K562 (cell line): ENCODE measurements at regions not wholly inside any gene's neighbourhood (a gene's known extent, or its start where the extent isn't known, plus 50 kb on each side); places are given as distances from the start of the nearest gene placed in this dataset.

ENCODE experiments used
- ATAC-seq: fragments of 200-7000 bp; cut with Tn5 transposase; 3 replicates; pipeline ENCODE4 v1.9.1; 2020; ENCODE audit warnings: moderate library complexity
- BruUV-seq: library from RNA; stranded (reverse); fragments of 400-500 nt; replicated peaks from 2 replicates; lab custom pipeline; 2021; lab: Mats Ljungman, UMichigan
- CTCF ChIA-PET: fragments of 300-600 bp; formaldehyde crosslinking; extraction: SDS; loops from one replicate; lab custom pipeline; 2021; ENCODE audit warnings: low intra/inter-chr PET ratio; lab: Yijun Ruan, JAX
- POLR2A ChIA-PET: fragments of 300-600, 350-650 bp; sonication (Branson Sonifier 250); formaldehyde crosslinking; extraction: SDS; loops from one replicate; lab custom pipeline; 2021; ENCODE audit warnings: antibody characterized with exemption, inconsistent platforms; lab: Yijun Ruan, JAX
- DNase-seq, 4 experiments: peaks; one replicate each; pipeline versions ENCODE4 v3.0.0 to v3.0.0-alpha.2; 2011 to 2018; ENCODE audit warnings: low spot score in 3 of 4, mixed read lengths in 3 of 4; ENCODE audit errors: extremely low read depth in 1 of 4
- FAIRE-seq: peaks from 2 replicates; lab custom pipeline; 2011; peaks lifted over from hg19 to GRCh38; lab: Jason Lieb, UNC
- H2AFZ ChIP-seq: 2 replicates; pipeline ENCODE4 v1.6.0; 2011; ENCODE audit warnings: low read depth, low read length, control low read depth, inconsistent platforms
- H3K27ac ChIP-seq: fragments of 200-600 bp; 3 replicates; pipeline ENCODE4 v1.8.0; 2011; ENCODE audit warnings: low read depth, mild to moderate bottlenecking, control low read depth, inconsistent platforms, low read length, moderate library complexity, mixed read lengths; ENCODE audit errors: extremely low read depth
- H3K27me3 ChIP-seq, 2 experiments: fragments of 300-600 bp in 1 of 2; 2 replicates in 1 of 2; 3 replicates in 1 of 2; pipeline versions ENCODE4 v1.6.0 to v1.8.0; 2011; ENCODE audit warnings: inconsistent platforms in 2 of 2, low read length in 2 of 2, mild to moderate bottlenecking in 1 of 2, mixed read lengths in 1 of 2, moderate library complexity in 1 of 2; ENCODE audit not compliant: control insufficient read depth in 2 of 2, insufficient read depth in 2 of 2
- H3K36me3 ChIP-seq: fragments of 300-600 bp; 3 replicates; pipeline ENCODE4 v1.8.0; 2011; ENCODE audit warnings: mild to moderate bottlenecking, low read length, inconsistent platforms; ENCODE audit not compliant: control insufficient read depth, insufficient read depth
- H3K4me1 ChIP-seq, 2 experiments: fragments of 200-600 bp in 1 of 2; replicated peaks in 1 of 2; 2 replicates in 1 of 2; 3 replicates in 1 of 2; pipeline versions ENCODE4 v1.5.1 to v1.8.0; 2011; ENCODE audit warnings: inconsistent platforms in 2 of 2, low read length in 2 of 2, mild to moderate bottlenecking in 1 of 2, mixed read lengths in 1 of 2, moderate library complexity in 1 of 2; ENCODE audit not compliant: control insufficient read depth in 2 of 2, insufficient read depth in 2 of 2
- H3K4me2 ChIP-seq: 2 replicates; pipeline ENCODE4 v1.6.1; 2011; ENCODE audit warnings: low read length, control low read depth, inconsistent platforms, mixed read lengths; ENCODE audit not compliant: insufficient read depth
- H3K4me3 ChIP-seq: fragments of 200-600 bp; sonication (generic), shearing (Covaris generic); 2 replicates; pipeline ENCODE4 v1.5.1; 2016; ENCODE audit warnings: control low read depth, inconsistent platforms
- H3K79me2 ChIP-seq: fragments of 200-600 bp; 3 replicates; pipeline ENCODE4 v1.8.0; 2011; ENCODE audit warnings: low read length, inconsistent platforms; ENCODE audit not compliant: control insufficient read depth, insufficient read depth
- H3K9ac ChIP-seq, 2 experiments: 2 replicates each; pipeline versions ENCODE4 v1.6.0 to v1.6.1; 2011; ENCODE audit warnings: low read depth in 2 of 2, low read length in 2 of 2, control low read depth in 1 of 2, inconsistent platforms in 1 of 2, mild to moderate bottlenecking in 1 of 2, mixed read lengths in 1 of 2; ENCODE audit not compliant: insufficient read depth in 1 of 2
- H3K9me1 ChIP-seq: one replicate; pipeline ENCODE4 v1.6.0; 2011; ENCODE audit warnings: inconsistent platforms, mild to moderate bottlenecking, low read length, moderate library complexity; ENCODE audit not compliant: control insufficient read depth, insufficient read depth
- H3K9me3 ChIP-seq: replicated peaks from 2 replicates; pipeline ENCODE4 v1.5.1; 2011; ENCODE audit warnings: low read depth, low read length, inconsistent platforms; ENCODE audit not compliant: control insufficient read depth, insufficient read depth
- H4K20me1 ChIP-seq: replicated peaks from 2 replicates; pipeline ENCODE4 v1.6.1; 2011; ENCODE audit warnings: low read length, inconsistent platforms, mixed read lengths; ENCODE audit not compliant: control insufficient read depth, insufficient read depth
- BCOR ChIP-seq: fragments of 450-650 bp; IDR thresholded peaks from 2 replicates; pipeline ENCODE4 v1.6.1; 2016
- CHD4 ChIP-seq: fragments of 200-600 bp; sonication (generic); IDR thresholded peaks from 3 replicates; pipeline ENCODE4 v1.6.1; 2012; ENCODE audit warnings: low read depth, mild to moderate bottlenecking, mixed read lengths, low read length, inconsistent platforms; ENCODE audit not compliant: insufficient read depth, insufficient replicate concordance, poor library complexity, severe bottlenecking
- FOS ChIP-seq: IDR thresholded peaks from 3 replicates; pipeline ENCODE4 v1.6.1; 2011; ENCODE audit not compliant: insufficient read length; ENCODE audit errors: extremely low read depth
- ILF3 ChIP-seq: fragments of 450-650 bp; IDR thresholded peaks from 2 replicates; pipeline ENCODE4 v1.6.1; 2018; ENCODE audit warnings: antibody characterized with exemption, mild to moderate bottlenecking, moderate library complexity, borderline replicate concordance
- MED1 ChIP-seq: sonication (generic); formaldehyde crosslinking; IDR thresholded peaks from 2 replicates; pipeline ENCODE4 v1.8.1; 2023; ENCODE audit warnings: missing genetic modification reagents, borderline replicate concordance
- MYNN ChIP-seq, 2 experiments: sonication (generic); formaldehyde crosslinking in 1 of 2; IDR thresholded peaks; 2 replicates each; pipeline versions ENCODE4 v1.5.0 to v1.6.1; 2016 to 2020; ENCODE audit warnings: antibody characterized with exemption in 1 of 2, missing genetic modification reagents in 1 of 2
- POLR2AphosphoS5 ChIP-seq: IDR thresholded peaks from 2 replicates; pipeline ENCODE4 v1.6.1; 2011; ENCODE audit warnings: mild to moderate bottlenecking, low read depth, low read length, moderate library complexity; ENCODE audit not compliant: control insufficient read depth, insufficient read depth
- SAFB ChIP-seq: fragments of 200-400 bp; formaldehyde crosslinking; IDR thresholded peaks from 2 replicates; pipeline ENCODE4 v1.6.1; 2017; ENCODE audit warnings: low read depth, low read length, borderline replicate concordance
- ZBTB7A ChIP-seq: IDR thresholded peaks from 2 replicates; pipeline ENCODE4 v1.6.1; 2011; ENCODE audit warnings: low read depth, mild to moderate bottlenecking, low read length, moderate library complexity, borderline replicate concordance; ENCODE audit not compliant: control insufficient read depth
- ZNF778 ChIP-seq: fragments of 450-650 bp; formaldehyde crosslinking; IDR thresholded peaks from 2 replicates; pipeline ENCODE4 v1.4.0; 2020; ENCODE audit warnings: mild to moderate bottlenecking, moderate library complexity
- WGBS: fragments of 100-300 bp; shearing (Covaris generic); methylation state at CpG from one replicate; pipeline ENCODE4 v1.1.6; 2016; ENCODE audit warnings: low coverage, mixed read lengths; ENCODE audit not compliant: insufficient coverage; ENCODE audit errors: missing lambda C conversion rate; 5-methylcytosine and 5-hydroxymethylcytosine counted together
- in situ Hi-C: fragments of 300-500 bp; cut with MboI; formaldehyde crosslinking; loops from 4 replicates; pipeline ENCODE4 v1.15.0; 2018; ENCODE audit warnings: inconsistent platforms, mixed read lengths
- intact Hi-C: fragments of 100-400 bp; cut with micrococcal nuclease; formaldehyde crosslinking; loops from 2 replicates; pipeline ENCODE4 v1.14.2; 2022
- TF ChIP-seq, protein P1 (sequence below): sonication (generic); formaldehyde crosslinking; IDR thresholded peaks from 2 replicates; pipeline ENCODE4 v1.8.0; 2023; ENCODE audit warnings: mild to moderate bottlenecking, missing genetic modification reagents

DNA sequence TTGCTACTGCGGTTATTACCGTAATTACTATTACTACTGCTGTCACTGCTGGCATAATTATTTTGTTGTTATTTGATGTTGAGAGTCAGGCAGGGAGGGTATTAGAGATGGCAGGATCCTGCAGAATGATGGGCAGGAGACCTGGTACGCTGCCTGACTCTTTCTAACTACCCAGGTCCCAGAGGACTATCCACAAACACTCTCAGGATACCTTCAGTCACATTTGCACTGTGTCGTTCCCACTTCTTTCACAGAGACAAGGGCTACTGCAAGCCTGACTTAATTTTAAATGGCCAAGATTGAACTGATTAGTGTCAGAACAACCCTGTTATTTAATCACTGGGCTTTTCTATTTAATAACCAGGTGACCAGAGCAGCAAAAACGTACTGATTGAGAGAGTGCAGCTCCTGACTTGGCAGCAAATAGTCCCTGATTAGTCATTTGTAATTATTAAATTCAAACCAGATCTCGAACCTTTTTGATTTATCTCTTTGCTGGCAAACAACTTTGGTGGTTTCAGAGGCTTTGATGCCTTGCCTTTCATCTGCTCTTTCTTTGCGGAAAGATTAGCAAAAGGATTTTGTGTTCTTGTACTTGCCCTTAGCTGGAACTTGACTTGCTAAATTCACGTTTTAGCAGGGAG, 88.8 kb upstream of the ARHGEF3 start:
- Histone ChIP-seq H3K9ac (no peak overlapping the region), H3K4me2 (no peak overlapping the region), H3K4me1 (no peaks in the 10 kb centered on the region), H4K20me1 (no peaks in the 10 kb centered on the region), H3K9me1 (no peaks in the 10 kb centered on the region), H3K36me3 (no peaks in the 10 kb centered on the region), H3K9me3 (no peaks in the 10 kb centered on the region), H3K27me3 (peaks cover 0 to 4% of the 10 kb centered on the region in 2 experiments; a peak in 4 of 5 replicates), H3K4me3 (no peak overlapping the region), H3K79me2 (no peaks in the 10 kb centered on the region), H2AFZ (no peak overlapping the region), H3K27ac (no peak overlapping the region)
- no TSS peak for BruUV-seq
- no peak for TF ChIP-seq ZNF778
- no peak for TF ChIP-seq MYNN (IDR thresholded peaks at IDR 0.05)
- no peak for TF ChIP-seq MYNN (CRISPR knock-in tag; IDR thresholded peaks at IDR 0.05)
- no peak for TF ChIP-seq MED1 (CRISPR knock-in tag)
- TF ChIP-seq ILF3, result no peak
- TF ChIP-seq POLR2AphosphoS5, result no peak
- no peak for TF ChIP-seq ZBTB7A
- TF ChIP-seq, protein P1, sequence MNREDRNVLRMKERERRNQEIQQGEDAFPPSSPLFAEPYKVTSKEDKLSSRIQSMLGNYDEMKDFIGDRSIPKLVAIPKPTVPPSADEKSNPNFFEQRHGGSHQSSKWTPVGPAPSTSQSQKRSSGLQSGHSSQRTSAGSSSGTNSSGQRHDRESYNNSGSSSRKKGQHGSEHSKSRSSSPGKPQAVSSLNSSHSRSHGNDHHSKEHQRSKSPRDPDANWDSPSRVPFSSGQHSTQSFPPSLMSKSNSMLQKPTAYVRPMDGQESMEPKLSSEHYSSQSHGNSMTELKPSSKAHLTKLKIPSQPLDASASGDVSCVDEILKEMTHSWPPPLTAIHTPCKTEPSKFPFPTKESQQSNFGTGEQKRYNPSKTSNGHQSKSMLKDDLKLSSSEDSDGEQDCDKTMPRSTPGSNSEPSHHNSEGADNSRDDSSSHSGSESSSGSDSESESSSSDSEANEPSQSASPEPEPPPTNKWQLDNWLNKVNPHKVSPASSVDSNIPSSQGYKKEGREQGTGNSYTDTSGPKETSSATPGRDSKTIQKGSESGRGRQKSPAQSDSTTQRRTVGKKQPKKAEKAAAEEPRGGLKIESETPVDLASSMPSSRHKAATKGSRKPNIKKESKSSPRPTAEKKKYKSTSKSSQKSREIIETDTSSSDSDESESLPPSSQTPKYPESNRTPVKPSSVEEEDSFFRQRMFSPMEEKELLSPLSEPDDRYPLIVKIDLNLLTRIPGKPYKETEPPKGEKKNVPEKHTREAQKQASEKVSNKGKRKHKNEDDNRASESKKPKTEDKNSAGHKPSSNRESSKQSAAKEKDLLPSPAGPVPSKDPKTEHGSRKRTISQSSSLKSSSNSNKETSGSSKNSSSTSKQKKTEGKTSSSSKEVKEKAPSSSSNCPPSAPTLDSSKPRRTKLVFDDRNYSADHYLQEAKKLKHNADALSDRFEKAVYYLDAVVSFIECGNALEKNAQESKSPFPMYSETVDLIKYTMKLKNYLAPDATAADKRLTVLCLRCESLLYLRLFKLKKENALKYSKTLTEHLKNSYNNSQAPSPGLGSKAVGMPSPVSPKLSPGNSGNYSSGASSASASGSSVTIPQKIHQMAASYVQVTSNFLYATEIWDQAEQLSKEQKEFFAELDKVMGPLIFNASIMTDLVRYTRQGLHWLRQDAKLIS, result no peak
- no peak for TF ChIP-seq CHD4
- TF ChIP-seq SAFB, result no peak
- TF ChIP-seq BCOR, result no peak
- no peak for TF ChIP-seq FOS
- FAIRE-seq (no peak), ATAC-seq (no peak), DNase-seq (no peak)
- 17% methylated on average over 8 of the region's 8 CpGs for WGBS
- ChIA-PET POLR2A (no interaction called here), CTCF (no interaction called here)
- intact Hi-C loops (no loop called here), in situ Hi-C loops (no loop called here)
